ENCODE measurements at regions not wholly inside any gene's neighbourhood (a gene's known extent, or its start where the extent isn't known, plus 50 kb on each side); places are given as distances from the start of the nearest gene placed in this dataset.

DNA sequence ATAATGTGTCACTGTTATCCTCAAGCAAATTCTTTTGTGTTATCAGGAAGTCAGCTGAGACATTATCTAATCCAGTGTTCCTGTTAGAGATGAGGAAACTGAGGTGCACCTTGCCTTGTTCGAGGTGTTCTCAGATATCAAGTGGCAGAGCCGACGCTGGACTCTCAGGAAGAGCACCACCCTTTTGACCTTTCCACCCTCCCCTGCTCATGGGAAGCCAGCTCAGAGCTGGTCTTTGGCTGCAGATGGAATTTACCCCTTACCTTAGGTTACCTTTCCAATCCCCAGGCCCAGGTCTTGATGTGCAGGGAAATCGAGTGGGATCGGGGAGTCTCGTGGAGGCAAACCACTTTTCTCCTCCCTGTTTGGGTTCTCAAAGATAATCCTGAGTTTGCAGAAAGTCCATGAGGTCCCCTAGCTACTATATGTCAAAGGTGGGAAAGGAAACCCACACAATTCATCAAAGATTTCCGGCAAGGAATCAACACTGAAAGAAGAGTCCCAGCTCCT is 62.9 kb upstream of the PIM1 start:
- intact Hi-C loops (cut with DNase I, micrococcal nuclease): loop anchor here in 1 of 2 donors (5.0 kb wide), 1 partner anchor 55 kb away; no protein-coding TSS in a partner anchor
- DNase-seq: no peak
- Histone ChIP-seq H3K36me3 (ENCODE audit: low read depth) (no peaks in the 10 kb centered on the region), H3K9me3 (no peaks in the 10 kb centered on the region), H3K4me1 (ENCODE audit: low read depth) (peaks cover 25% of the 10 kb centered on the region), H3K4me3 (no peak overlapping the region)
- ATAC-seq: no peak
- TF ChIP-seq, protein P1, sequence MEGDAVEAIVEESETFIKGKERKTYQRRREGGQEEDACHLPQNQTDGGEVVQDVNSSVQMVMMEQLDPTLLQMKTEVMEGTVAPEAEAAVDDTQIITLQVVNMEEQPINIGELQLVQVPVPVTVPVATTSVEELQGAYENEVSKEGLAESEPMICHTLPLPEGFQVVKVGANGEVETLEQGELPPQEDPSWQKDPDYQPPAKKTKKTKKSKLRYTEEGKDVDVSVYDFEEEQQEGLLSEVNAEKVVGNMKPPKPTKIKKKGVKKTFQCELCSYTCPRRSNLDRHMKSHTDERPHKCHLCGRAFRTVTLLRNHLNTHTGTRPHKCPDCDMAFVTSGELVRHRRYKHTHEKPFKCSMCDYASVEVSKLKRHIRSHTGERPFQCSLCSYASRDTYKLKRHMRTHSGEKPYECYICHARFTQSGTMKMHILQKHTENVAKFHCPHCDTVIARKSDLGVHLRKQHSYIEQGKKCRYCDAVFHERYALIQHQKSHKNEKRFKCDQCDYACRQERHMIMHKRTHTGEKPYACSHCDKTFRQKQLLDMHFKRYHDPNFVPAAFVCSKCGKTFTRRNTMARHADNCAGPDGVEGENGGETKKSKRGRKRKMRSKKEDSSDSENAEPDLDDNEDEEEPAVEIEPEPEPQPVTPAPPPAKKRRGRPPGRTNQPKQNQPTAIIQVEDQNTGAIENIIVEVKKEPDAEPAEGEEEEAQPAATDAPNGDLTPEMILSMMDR (IDR thresholded peaks at IDR 0.05): no peak

DNA sequence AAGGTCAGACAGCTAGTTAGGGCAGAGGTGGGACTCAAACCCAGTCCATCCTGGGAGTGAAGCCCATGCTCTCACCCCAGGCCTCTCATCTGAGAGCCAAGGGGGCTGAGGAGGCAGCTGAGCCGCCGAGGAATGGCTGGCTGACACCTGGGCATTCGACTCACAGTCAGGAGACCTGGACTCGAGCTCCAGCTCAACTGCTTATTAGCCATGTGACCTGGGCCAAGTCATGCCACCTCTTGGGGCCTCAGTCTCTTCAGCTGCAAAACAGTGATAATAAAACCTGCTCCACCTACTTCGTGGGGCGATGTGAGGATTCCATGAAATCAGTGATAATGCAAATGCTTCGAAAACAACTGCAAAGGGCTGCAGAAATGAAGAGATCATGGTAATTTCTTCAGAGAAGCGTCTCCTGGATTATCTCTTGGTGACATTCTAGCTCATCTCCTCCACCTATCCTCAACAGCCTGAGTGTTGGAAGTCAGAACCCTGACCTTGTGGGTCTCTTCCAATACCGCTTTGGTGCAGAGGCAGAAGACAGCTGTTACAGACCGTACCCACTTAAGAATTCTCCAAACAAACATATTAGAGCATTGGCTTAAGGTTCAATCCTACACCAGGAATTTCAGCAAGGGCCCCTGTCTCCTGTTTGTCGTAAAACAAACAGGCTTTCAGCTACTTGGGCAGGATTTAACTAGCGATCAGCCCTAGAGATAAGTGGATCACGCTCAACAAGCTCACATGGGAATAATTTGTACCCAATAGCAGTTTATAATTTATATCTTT is 60.0 kb upstream of the PIM1 start:
- DNase-seq: no peak
- Histone ChIP-seq H3K36me3 (ENCODE audit: low read depth) (no peaks in the 10 kb centered on the region), H3K9me3 (no peaks in the 10 kb centered on the region), H3K4me1 (ENCODE audit: low read depth) (peaks cover 4% of the 10 kb centered on the region), H3K4me3 (no peak overlapping the region)
- intact Hi-C loops (cut with DNase I, micrococcal nuclease): loop anchor here in 1 of 2 donors (5.0 kb wide), 1 partner anchor 52 kb away; no protein-coding TSS in a partner anchor
- no peak for ATAC-seq
- TF ChIP-seq, protein P1 (IDR thresholded peaks at IDR 0.05): no peak

DNA sequence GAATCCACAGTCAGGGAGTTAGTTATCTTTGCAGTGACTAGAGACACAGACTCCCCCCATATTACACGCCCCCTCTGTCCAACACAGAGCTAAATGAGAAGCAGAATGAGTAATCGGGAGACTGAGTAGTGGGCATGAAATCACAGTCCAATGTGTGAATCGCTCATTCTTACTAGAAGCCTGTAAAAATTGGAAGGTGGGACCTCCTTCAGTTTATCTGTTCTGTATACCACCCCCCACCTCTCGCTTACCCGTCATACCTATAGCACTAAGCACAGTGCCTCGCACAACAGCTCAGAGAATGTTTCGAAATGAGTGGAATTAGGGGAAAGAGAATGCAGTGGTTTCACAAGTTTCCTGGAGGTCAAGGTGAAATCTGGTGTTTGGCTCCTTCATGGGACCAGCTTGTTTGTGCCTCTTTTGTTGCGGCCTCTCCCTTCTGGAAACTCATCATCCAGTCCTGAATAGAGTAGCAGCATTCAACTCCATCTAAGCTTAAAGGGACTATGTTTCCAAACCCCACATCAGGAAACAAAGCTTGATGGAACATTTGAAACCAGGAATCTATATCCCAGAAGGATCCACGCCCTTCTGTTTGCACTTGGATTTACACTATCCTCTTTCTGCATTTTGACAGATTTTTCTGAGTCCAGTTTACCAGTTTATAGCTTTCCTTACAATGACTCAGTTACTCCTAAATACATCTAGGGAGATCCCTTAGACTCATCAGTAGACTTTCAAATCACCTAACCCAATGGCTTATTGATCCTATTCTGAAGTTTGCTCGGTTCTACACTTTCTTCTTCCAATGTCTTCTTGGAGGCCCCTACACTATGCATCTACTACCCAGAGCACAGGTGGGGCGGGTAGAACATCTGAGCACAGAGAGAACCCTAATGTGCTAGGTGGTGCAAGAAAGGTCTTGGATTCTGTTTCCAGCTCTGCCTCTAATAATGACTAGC is 59.2 kb upstream of the PIM1 start:
- TF ChIP-seq, protein P1 (IDR thresholded peaks at IDR 0.05): no peak
- Histone ChIP-seq H3K4me1 (ENCODE audit: low read depth) (no peaks in the 10 kb centered on the region), H3K4me3 (no peak overlapping the region), H3K36me3 (ENCODE audit: low read depth) (no peaks in the 10 kb centered on the region), H3K9me3 (no peaks in the 10 kb centered on the region)
- DNase-seq (no peak), ATAC-seq (no peak)
- intact Hi-C loops (cut with DNase I, micrococcal nuclease): no loop called here

DNA sequence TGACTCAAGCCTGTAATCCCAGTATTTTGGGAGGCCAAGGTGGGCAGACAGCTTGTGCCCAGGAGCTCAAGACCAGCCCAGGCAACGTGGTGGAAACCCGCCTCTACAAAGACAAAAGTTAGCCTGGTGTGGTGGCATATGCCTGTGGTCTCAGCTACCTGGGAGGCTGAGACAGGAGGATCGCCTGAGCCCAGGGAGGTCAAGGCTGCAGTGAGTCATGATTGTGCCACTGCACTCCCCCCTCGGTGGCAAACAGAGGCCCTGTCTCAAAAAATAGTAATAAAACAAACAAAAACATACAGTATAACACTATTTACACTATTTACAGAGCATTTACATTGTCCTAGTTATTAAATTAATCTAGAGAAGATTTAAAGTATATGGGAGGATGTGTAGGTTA is 56.0 kb upstream of the PIM1 start:
- intact Hi-C loops (cut with DNase I, micrococcal nuclease): no loop called here
- ATAC-seq (no peak), DNase-seq (no peak)
- H3K9me3 ChIP-seq: no peaks in the 10 kb centered on the region
- TF ChIP-seq, protein P1 (IDR thresholded peaks at IDR 0.05): no peak
- H3K4me1 ChIP-seq (ENCODE audit: low read depth): no peaks in the 10 kb centered on the region
- H3K36me3 ChIP-seq (ENCODE audit: low read depth): no peaks in the 10 kb centered on the region
- no peak overlapping the region for H3K4me3 ChIP-seq

DNA sequence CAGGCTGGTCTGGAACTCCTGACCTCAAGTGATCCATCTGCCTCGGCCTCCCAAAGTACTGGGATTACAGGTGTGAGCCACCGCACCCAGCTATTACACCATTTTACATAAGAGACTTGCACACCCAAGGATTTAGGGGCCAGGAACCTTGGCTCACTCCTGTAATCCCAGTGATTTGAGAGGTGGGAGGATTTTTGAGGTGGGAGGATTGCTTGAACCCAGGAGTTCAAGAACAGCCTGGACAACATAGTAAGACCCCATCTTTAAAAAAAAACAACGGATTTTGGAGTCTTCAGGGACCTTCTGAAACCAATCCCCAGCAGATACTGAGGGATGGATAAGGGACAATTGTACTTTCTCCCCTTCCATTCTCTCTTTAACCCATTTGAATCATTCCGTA is 55.3 kb upstream of the PIM1 start:
- DNase-seq (no peak), ATAC-seq (no peak)
- TF ChIP-seq, protein P1 (IDR thresholded peaks at IDR 0.05): no peak
- H3K36me3 ChIP-seq (ENCODE audit: low read depth): no peaks in the 10 kb centered on the region
- no peaks in the 10 kb centered on the region for H3K9me3 ChIP-seq
- intact Hi-C loops (cut with DNase I, micrococcal nuclease): no loop called here
- H3K4me1 ChIP-seq (ENCODE audit: low read depth): no peaks in the 10 kb centered on the region
- H3K4me3 ChIP-seq: no peak overlapping the region

Measured in mucosa of descending colon (tissue), 3 donors.